Lower leg skin (tissue), 3 donors: ENCODE measurements at regions not wholly inside any gene's neighbourhood (a gene's known extent, or its start where the extent isn't known, plus 50 kb on each side); places are given as distances from the start of the nearest gene placed in this dataset.

Source experiments
- CTCF ChIP-seq, 3 donors: fragments of 450-650 bp; IDR thresholded peaks; one replicate each; pipeline ENCODE4 v1.5.1; 2016; ENCODE audit warnings: antibody characterized with exemption in 3 of 3, mild to moderate bottlenecking in 3 of 3, moderate library complexity in 2 of 3
- POLR2A ChIP-seq, 2 donors: fragments of 450-650 bp; IDR thresholded peaks; one replicate each; pipeline ENCODE4 v1.6.1; 2016 to 2017; ENCODE audit warnings: antibody characterized with exemption in 2 of 2, mild to moderate bottlenecking in 1 of 2, moderate library complexity in 1 of 2

DNA sequence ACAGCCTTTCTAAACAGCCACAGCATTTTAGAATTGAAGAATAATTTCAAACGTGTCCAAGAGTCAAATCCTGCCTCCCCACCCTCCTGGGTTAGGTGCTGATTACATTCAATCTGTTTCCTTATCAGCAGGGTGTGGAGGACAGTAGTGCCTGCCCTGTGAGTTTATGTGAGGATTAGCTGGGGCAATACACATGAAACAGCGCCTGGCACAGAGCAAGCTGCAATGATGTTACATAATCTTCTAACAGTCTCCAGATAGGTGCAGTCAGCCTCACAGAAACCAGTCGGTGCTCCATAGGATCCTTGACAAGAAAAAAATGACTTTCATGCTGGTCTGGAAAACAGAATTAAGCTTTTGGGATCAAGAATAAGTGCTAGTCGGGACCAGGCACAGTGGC is 91.7 kb upstream of the ITGA6 start:
- no peak for TF ChIP-seq CTCF (IDR thresholded peaks at IDR 0.05)
- no peak for TF ChIP-seq POLR2A (IDR thresholded peaks at IDR 0.05)
